GM23338 (cell line): ENCODE measurements at regions not wholly inside any gene's neighbourhood (a gene's known extent, or its start where the extent isn't known, plus 50 kb on each side); places are given as distances from the start of the nearest gene placed in this dataset.

Source experiments
- ATAC-seq: fragments of 200-7000 bp; cut with Tn5 transposase; 3 replicates; pipeline ENCODE4 v1.9.1; 2020
- DNase-seq: peaks from one replicate; pipeline ENCODE4 v3.0.0-alpha.2; 2015; ENCODE audit warnings: low spot score
- H2AFZ ChIP-seq: fragments of 200-600 bp; sonication (generic); 2 replicates; pipeline ENCODE4 v1.8.0; 2016; ENCODE audit warnings: antibody characterized with exemption, mild to moderate bottlenecking, moderate library complexity
- H3F3A ChIP-seq: fragments of 200-600 bp; sonication (generic); replicated peaks from 2 replicates; pipeline ENCODE4 v1.8.0; 2017; ENCODE audit warnings: antibody characterized with exemption, mixed run types, low read depth
- H3K27ac ChIP-seq: fragments of 200-600 bp; sonication (generic); 2 replicates; pipeline ENCODE4 v1.6.1; 2016; ENCODE audit warnings: low read depth
- H3K27me3 ChIP-seq: fragments of 200-600 bp; sonication (generic); 2 replicates; pipeline ENCODE4 v1.8.0; 2016; ENCODE audit warnings: mild to moderate bottlenecking, mixed run types, moderate library complexity; ENCODE audit not compliant: insufficient read depth
- H3K36me3 ChIP-seq: fragments of 200-600 bp; sonication (generic); 2 replicates; pipeline ENCODE4 v1.8.0; 2016; ENCODE audit warnings: mild to moderate bottlenecking; ENCODE audit not compliant: insufficient read depth
- H3K4me1 ChIP-seq: fragments of 200-600 bp; sonication (generic); 2 replicates; pipeline ENCODE4 v1.8.0; 2016; ENCODE audit warnings: mild to moderate bottlenecking, moderate library complexity; ENCODE audit not compliant: insufficient read depth
- H3K4me2 ChIP-seq: fragments of 200-600 bp; sonication (generic); 2 replicates; pipeline ENCODE4 v1.7.1; 2017; ENCODE audit warnings: mixed run types
- H3K4me3 ChIP-seq: fragments of 200-600 bp; sonication (generic); 2 replicates; pipeline ENCODE4 v1.6.1; 2016; ENCODE audit warnings: mixed run types
- H3K79me2 ChIP-seq: fragments of 200-600 bp; sonication (generic); replicated peaks from 2 replicates; pipeline ENCODE4 v1.8.0; 2017; ENCODE audit warnings: mild to moderate bottlenecking; ENCODE audit not compliant: insufficient read depth
- H3K9me2 ChIP-seq: fragments of 200-600 bp; sonication (generic); 2 replicates; pipeline ENCODE4 v1.8.0; 2017; ENCODE audit not compliant: insufficient read depth
- H4K20me1 ChIP-seq: fragments of 200-600 bp; sonication (generic); replicated peaks from 2 replicates; pipeline ENCODE4 v1.8.0; 2017; ENCODE audit warnings: mild to moderate bottlenecking; ENCODE audit not compliant: insufficient read depth
- H3K27ac Mint-ChIP-seq: 2 replicates; pipeline ENCODE4 v1.8.0; 2020; ENCODE audit warnings: inconsistent platforms, mild to moderate bottlenecking, moderate library complexity, mixed read lengths
- H3K27me3 Mint-ChIP-seq: 3 replicates; pipeline ENCODE4 v1.8.0; 2022; ENCODE audit warnings: low read depth, mild to moderate bottlenecking, moderate library complexity, mixed read lengths, inconsistent platforms; ENCODE audit not compliant: insufficient read depth, poor library complexity
- H3K36me3 Mint-ChIP-seq: 3 replicates; pipeline ENCODE4 v1.8.0; 2021; ENCODE audit warnings: low read depth, mild to moderate bottlenecking, inconsistent platforms, moderate library complexity, mixed read lengths
- H3K4me1 Mint-ChIP-seq: 3 replicates; pipeline ENCODE4 v1.8.0; 2020; ENCODE audit warnings: mild to moderate bottlenecking, inconsistent platforms, mixed read lengths
- H3K4me3 Mint-ChIP-seq: 3 replicates; pipeline ENCODE4 v1.8.0; 2021; ENCODE audit warnings: moderate library complexity, mild to moderate bottlenecking, inconsistent platforms, mixed read lengths
- H3K9me3 Mint-ChIP-seq: 3 replicates; pipeline ENCODE4 v1.8.0; 2020; ENCODE audit warnings: moderate library complexity, mild to moderate bottlenecking, inconsistent platforms, mixed read lengths
- CREB1 ChIP-seq: fragments of 250-450 bp; sonication (Bioruptor Pico); IDR thresholded peaks from 2 replicates; pipeline ENCODE4 v1.5.0; 2020; ENCODE audit warnings: low read depth, mild to moderate bottlenecking, moderate library complexity
- ETS1 ChIP-seq: IDR thresholded peaks from 2 replicates; pipeline ENCODE4 v1.6.1; 2016; ENCODE audit warnings: antibody characterized with exemption
- EZH2 ChIP-seq: fragments of 200-600 bp; sonication (generic); IDR thresholded peaks from one replicate; pipeline ENCODE4 v1.8.0; 2017; ENCODE audit warnings: antibody characterized with exemption, mild to moderate bottlenecking, low read depth; ENCODE audit not compliant: unreplicated experiment
- EZH2phosphoT487 ChIP-seq: fragments of 200-600 bp; sonication (generic); IDR thresholded peaks from one replicate; pipeline ENCODE4 v1.8.1; 2018; ENCODE audit warnings: antibody characterized with exemption; ENCODE audit not compliant: unreplicated experiment
- JUNB ChIP-seq: IDR thresholded peaks from one replicate; pipeline ENCODE4 v1.6.1; 2016; ENCODE audit warnings: antibody characterized with exemption; ENCODE audit not compliant: unreplicated experiment
- NANOG ChIP-seq: IDR thresholded peaks from 2 replicates; pipeline ENCODE4 v1.6.1; 2016; ENCODE audit warnings: antibody characterized with exemption, borderline replicate concordance
- POLR2AphosphoS5 ChIP-seq: IDR thresholded peaks from 2 replicates; pipeline ENCODE4 v1.6.1; 2016; ENCODE audit warnings: antibody characterized with exemption, low read depth
- REST ChIP-seq: IDR thresholded peaks from one replicate; pipeline ENCODE4 v1.6.1; 2018; ENCODE audit warnings: antibody characterized with exemption; ENCODE audit not compliant: unreplicated experiment
- STAT1 ChIP-seq: IDR thresholded peaks from one replicate; pipeline ENCODE4 v1.6.1; 2016; ENCODE audit warnings: antibody characterized with exemption; ENCODE audit not compliant: unreplicated experiment
- ZNF114 ChIP-seq: fragments of 250-450 bp; sonication (Bioruptor Pico); IDR thresholded peaks from 2 replicates; pipeline ENCODE4 v1.5.0; 2020; ENCODE audit warnings: mild to moderate bottlenecking, moderate library complexity
- ZNF331 ChIP-seq: fragments of 250-450 bp; sonication (Bioruptor Pico); IDR thresholded peaks from 2 replicates; pipeline ENCODE4 v1.5.0; 2020; ENCODE audit warnings: low read depth, mild to moderate bottlenecking, moderate library complexity
- TF ChIP-seq, protein P1 (sequence below), 2 experiments: fragments of 200-600 bp in 1 of 2; sonication (generic) in 1 of 2; conservative IDR thresholded peaks; 2 replicates each; pipeline versions ENCODE4 v1.5.1 to v1.6.1; 2016 to 2017; ENCODE audit warnings: antibody characterized with exemption in 2 of 2, low read depth in 2 of 2, mild to moderate bottlenecking in 2 of 2, moderate library complexity in 1 of 2
- TF ChIP-seq, protein P2 (sequence below): fragments of 250-450 bp; sonication (Bioruptor Pico); IDR thresholded peaks from 2 replicates; pipeline ENCODE4 v1.5.0; 2020; ENCODE audit warnings: mild to moderate bottlenecking, moderate library complexity

GRCh38 chr4:178066338-178066941 lies 624.2 kb upstream of the AGA start:
- H3K27me3 ChIP-seq = no peaks in the 10 kb centered on the region

More at GRCh38 chr4:178066338-178066941, 624.2 kb upstream of the AGA start:
- Mint-ChIP-seq H3K27ac (no peak overlapping the region), H3K4me1 (no peaks in the 10 kb centered on the region), H3K4me3 (no peak overlapping the region), H3K36me3 (no peaks in the 10 kb centered on the region), H3K27me3 (no peaks in the 10 kb centered on the region), H3K9me3 (no peaks in the 10 kb centered on the region)
- no peak for ATAC-seq
- TF ChIP-seq, protein P1, sequence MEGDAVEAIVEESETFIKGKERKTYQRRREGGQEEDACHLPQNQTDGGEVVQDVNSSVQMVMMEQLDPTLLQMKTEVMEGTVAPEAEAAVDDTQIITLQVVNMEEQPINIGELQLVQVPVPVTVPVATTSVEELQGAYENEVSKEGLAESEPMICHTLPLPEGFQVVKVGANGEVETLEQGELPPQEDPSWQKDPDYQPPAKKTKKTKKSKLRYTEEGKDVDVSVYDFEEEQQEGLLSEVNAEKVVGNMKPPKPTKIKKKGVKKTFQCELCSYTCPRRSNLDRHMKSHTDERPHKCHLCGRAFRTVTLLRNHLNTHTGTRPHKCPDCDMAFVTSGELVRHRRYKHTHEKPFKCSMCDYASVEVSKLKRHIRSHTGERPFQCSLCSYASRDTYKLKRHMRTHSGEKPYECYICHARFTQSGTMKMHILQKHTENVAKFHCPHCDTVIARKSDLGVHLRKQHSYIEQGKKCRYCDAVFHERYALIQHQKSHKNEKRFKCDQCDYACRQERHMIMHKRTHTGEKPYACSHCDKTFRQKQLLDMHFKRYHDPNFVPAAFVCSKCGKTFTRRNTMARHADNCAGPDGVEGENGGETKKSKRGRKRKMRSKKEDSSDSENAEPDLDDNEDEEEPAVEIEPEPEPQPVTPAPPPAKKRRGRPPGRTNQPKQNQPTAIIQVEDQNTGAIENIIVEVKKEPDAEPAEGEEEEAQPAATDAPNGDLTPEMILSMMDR (conservative IDR thresholded peaks at IDR 0.05; ENCODE audit: low read depth in 2 of 2) = no peak
- no peak for TF ChIP-seq ZNF114 (CRISPR knock-in tag)
- TF ChIP-seq ZNF331 (CRISPR knock-in tag) = no peak
- no peak for TF ChIP-seq ETS1
- TF ChIP-seq EZH2phosphoT487 = no peak
- no peak for TF ChIP-seq JUNB
- TF ChIP-seq NANOG = no peak
- TF ChIP-seq, protein P2, sequence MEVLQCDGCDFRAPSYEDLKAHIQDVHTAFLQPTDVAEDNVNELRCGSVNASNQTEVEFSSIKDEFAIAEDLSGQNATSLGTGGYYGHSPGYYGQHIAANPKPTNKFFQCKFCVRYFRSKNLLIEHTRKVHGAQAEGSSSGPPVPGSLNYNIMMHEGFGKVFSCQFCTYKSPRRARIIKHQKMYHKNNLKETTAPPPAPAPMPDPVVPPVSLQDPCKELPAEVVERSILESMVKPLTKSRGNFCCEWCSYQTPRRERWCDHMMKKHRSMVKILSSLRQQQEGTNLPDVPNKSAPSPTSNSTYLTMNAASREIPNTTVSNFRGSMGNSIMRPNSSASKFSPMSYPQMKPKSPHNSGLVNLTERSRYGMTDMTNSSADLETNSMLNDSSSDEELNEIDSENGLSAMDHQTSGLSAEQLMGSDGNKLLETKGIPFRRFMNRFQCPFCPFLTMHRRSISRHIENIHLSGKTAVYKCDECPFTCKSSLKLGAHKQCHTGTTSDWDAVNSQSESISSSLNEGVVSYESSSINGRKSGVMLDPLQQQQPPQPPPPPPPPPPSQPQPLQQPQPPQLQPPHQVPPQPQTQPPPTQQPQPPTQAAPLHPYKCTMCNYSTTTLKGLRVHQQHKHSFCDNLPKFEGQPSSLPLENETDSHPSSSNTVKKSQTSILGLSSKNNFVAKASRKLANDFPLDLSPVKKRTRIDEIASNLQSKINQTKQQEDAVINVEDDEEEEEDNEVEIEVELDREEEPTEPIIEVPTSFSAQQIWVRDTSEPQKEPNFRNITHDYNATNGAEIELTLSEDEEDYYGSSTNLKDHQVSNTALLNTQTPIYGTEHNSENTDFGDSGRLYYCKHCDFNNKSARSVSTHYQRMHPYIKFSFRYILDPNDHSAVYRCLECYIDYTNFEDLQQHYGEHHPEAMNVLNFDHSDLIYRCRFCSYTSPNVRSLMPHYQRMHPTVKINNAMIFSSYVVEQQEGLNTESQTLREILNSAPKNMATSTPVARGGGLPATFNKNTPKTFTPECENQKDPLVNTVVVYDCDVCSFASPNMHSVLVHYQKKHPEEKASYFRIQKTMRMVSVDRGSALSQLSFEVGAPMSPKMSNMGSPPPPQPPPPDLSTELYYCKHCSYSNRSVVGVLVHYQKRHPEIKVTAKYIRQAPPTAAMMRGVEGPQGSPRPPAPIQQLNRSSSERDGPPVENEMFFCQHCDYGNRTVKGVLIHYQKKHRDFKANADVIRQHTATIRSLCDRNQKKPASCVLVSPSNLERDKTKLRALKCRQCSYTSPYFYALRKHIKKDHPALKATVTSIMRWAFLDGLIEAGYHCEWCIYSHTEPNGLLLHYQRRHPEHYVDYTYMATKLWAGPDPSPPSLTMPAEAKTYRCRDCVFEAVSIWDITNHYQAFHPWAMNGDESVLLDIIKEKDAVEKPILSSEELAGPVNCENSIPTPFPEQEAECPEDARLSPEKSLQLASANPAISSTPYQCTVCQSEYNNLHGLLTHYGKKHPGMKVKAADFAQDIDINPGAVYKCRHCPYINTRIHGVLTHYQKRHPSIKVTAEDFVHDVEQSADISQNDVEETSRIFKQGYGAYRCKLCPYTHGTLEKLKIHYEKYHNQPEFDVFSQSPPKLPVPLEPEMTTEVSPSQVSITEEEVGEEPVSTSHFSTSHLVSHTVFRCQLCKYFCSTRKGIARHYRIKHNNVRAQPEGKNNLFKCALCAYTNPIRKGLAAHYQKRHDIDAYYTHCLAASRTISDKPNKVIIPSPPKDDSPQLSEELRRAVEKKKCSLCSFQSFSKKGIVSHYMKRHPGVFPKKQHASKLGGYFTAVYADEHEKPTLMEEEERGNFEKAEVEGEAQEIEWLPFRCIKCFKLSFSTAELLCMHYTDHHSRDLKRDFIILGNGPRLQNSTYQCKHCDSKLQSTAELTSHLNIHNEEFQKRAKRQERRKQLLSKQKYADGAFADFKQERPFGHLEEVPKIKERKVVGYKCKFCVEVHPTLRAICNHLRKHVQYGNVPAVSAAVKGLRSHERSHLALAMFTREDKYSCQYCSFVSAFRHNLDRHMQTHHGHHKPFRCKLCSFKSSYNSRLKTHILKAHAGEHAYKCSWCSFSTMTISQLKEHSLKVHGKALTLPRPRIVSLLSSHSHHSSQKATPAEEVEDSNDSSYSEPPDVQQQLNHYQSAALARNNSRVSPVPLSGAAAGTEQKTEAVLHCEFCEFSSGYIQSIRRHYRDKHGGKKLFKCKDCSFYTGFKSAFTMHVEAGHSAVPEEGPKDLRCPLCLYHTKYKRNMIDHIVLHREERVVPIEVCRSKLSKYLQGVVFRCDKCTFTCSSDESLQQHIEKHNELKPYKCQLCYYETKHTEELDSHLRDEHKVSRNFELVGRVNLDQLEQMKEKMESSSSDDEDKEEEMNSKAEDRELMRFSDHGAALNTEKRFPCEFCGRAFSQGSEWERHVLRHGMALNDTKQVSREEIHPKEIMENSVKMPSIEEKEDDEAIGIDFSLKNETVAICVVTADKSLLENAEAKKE = no peak
- TF ChIP-seq STAT1 = no peak
- no peak for TF ChIP-seq EZH2
- TF ChIP-seq REST = no peak
- no peak for TF ChIP-seq POLR2AphosphoS5
- TF ChIP-seq CREB1 (CRISPR knock-in tag) = no peak
- Histone ChIP-seq H2AFZ (no peak overlapping the region), H3F3A (no peaks in the 10 kb centered on the region), H3K79me2 (no peaks in the 10 kb centered on the region), H3K9me2 (no peaks in the 10 kb centered on the region), H3K36me3 (no peaks in the 10 kb centered on the region), H3K4me2 (no peak overlapping the region), H3K4me3 (no peak overlapping the region), H3K4me1 (no peaks in the 10 kb centered on the region), H4K20me1 (no peaks in the 10 kb centered on the region), H3K27ac (no peak overlapping the region)
- no peak for DNase-seq
